Transverse colon (tissue), 4 donors: ENCODE measurements at regions not wholly inside any gene's neighbourhood (a gene's known extent, or its start where the extent isn't known, plus 50 kb on each side); places are given as distances from the start of the nearest gene placed in this dataset.

Experiments used
- DNase-seq: peaks from one replicate; pipeline ENCODE4 v3.0.0-alpha.2; 2019
- H3K27ac ChIP-seq, 4 donors: fragments of 200-600 bp; sonication (generic); 2 replicates each; pipeline ENCODE4 v1.5.1; 2016 to 2018; ENCODE audit warnings: inconsistent platforms in 4 of 4
- H3K27me3 ChIP-seq: fragments of 200-600 bp; sonication (generic); 2 replicates; pipeline ENCODE4 v1.5.1; 2017; ENCODE audit warnings: inconsistent platforms
- H3K36me3 ChIP-seq, 4 donors: fragments of 200-600 bp; sonication (generic); 2 replicates each; pipeline ENCODE4 v1.5.1; 2017 to 2019; ENCODE audit warnings: inconsistent platforms in 4 of 4
- H3K4me1 ChIP-seq, 4 donors: fragments of 200-600 bp; sonication (generic); 2 replicates each; pipeline ENCODE4 v1.5.1; 2017 to 2020; ENCODE audit warnings: inconsistent platforms in 4 of 4
- H3K4me3 ChIP-seq, 4 donors: fragments of 200-600 bp; sonication (generic); 1 replicate in 1 of 4; 2 replicates in 3 of 4; pipeline versions ENCODE4 v1.5.1 to v1.6.1; 2017 to 2019; ENCODE audit warnings: inconsistent platforms in 4 of 4
- H3K9me3 ChIP-seq, 2 donors: fragments of 200-600 bp; sonication (generic); 2 replicates each; pipeline ENCODE4 v1.5.1; 2017 to 2019; ENCODE audit warnings: inconsistent platforms in 2 of 2
- EP300 ChIP-seq: sonication (generic); formaldehyde crosslinking; IDR thresholded peaks from one replicate; pipeline ENCODE4 v1.6.1; 2017; ENCODE audit warnings: antibody characterized with exemption, low read depth
- POLR2A ChIP-seq: fragments of 450-650 bp; IDR thresholded peaks from one replicate; pipeline ENCODE4 v1.6.1; 2016; ENCODE audit warnings: antibody characterized with exemption, mild to moderate bottlenecking, moderate library complexity
- POLR2AphosphoS5 ChIP-seq, 3 donors: sonication (generic); formaldehyde crosslinking; IDR thresholded peaks; one replicate each; pipeline ENCODE4 v1.6.1; 2016; ENCODE audit warnings: antibody characterized with exemption in 3 of 3
- WGBS, 2 donors: methylation state at CpG; one replicate each; pipeline ENCODE4 v1.1.5; 2018; ENCODE audit warnings: low coverage in 1 of 2; 5-methylcytosine and 5-hydroxymethylcytosine counted together
- in situ Hi-C, 4 donors: fragments of 200-750 bp; cut with MboI; loops; one replicate each; pipeline versions ENCODE4 v1.15.0 to v1.15.1; 2017; ENCODE audit warnings: low sequenced_read_pairs in 3 of 4, low pct_ligation_motif_present in 1 of 4, low pct_unique_long_range_greater_than_20kb in 1 of 4
- intact Hi-C: fragments of 100-400 bp; cut with DNase I; formaldehyde crosslinking; loops from one replicate; pipeline ENCODE4 v1.15.1; 2023; ENCODE audit warnings: low total_unique reads
- TF ChIP-seq, protein P1 (sequence below), 5 experiments: fragments of 200-600 bp in 3 of 5; fragments of 450-650 bp in 2 of 5; sonication (generic) in 3 of 5; IDR thresholded peaks; 1 replicate in 2 of 5; 2 replicates in 3 of 5; pipeline ENCODE4 v1.5.1; 2016 to 2017; ENCODE audit warnings: antibody characterized with exemption in 5 of 5, inconsistent platforms in 3 of 5, mild to moderate bottlenecking in 2 of 5, moderate library complexity in 1 of 5

- Histone ChIP-seq H3K4me3 (no peak overlapping the region), H3K27ac (no peak overlapping the region), H3K27me3 (no peaks in the 10 kb centered on the region), H3K4me1 (peaks cover 0 to 17% (median 5%) of the 10 kb centered on the region in 4 donors), H3K36me3 (no peaks in the 10 kb centered on the region), H3K9me3 (no peaks in the 10 kb centered on the region)
- DNase-seq = no peak
- in situ Hi-C loops = no loop called here
- intact Hi-C loops = no loop called here
- WGBS, 2 donors = 73 to 80% methylated on average over 2 of the region's 2 CpGs
- TF ChIP-seq, protein P1, sequence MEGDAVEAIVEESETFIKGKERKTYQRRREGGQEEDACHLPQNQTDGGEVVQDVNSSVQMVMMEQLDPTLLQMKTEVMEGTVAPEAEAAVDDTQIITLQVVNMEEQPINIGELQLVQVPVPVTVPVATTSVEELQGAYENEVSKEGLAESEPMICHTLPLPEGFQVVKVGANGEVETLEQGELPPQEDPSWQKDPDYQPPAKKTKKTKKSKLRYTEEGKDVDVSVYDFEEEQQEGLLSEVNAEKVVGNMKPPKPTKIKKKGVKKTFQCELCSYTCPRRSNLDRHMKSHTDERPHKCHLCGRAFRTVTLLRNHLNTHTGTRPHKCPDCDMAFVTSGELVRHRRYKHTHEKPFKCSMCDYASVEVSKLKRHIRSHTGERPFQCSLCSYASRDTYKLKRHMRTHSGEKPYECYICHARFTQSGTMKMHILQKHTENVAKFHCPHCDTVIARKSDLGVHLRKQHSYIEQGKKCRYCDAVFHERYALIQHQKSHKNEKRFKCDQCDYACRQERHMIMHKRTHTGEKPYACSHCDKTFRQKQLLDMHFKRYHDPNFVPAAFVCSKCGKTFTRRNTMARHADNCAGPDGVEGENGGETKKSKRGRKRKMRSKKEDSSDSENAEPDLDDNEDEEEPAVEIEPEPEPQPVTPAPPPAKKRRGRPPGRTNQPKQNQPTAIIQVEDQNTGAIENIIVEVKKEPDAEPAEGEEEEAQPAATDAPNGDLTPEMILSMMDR (IDR thresholded peaks at IDR 0.05) = no peak
- TF ChIP-seq EP300 (no peak), POLR2AphosphoS5 (IDR thresholded peaks at IDR 0.05) (no peak), POLR2A (no peak)
Observed at GRCh38 chr6:113487489-113488058, 369.6 kb upstream of the MARCKS start.

DNA sequence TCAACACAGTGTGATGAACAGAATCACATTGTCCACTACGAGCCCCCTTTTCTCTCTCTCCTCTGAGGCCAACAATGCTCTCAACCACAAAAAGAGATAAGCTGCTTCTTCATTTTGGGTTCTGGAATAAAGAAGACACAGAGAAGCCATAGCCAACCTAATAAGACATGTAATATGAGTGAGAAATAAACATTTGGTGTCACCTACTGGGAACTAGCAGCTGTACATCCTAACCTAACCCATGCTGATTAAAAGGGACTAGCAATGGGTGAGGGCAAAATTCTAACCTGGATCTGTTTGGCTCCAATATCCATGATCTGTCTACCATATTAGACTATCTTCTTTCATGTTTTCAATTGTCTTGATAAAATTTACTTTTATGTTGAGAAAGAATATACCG is 369.1 kb upstream of the MARCKS start:
- in situ Hi-C loops (no loop called here), intact Hi-C loops (no loop called here)
- no peaks in the 10 kb centered on the region for H3K9me3 ChIP-seq
- no peak overlapping the region for H3K4me3 ChIP-seq
- WGBS, 2 donors = 94 to 96% methylated on average over 2 of the region's 2 CpGs
- no peak for DNase-seq
- no peaks in the 10 kb centered on the region for H3K27me3 ChIP-seq
- H3K36me3 ChIP-seq = no peaks in the 10 kb centered on the region
- no peak overlapping the region for H3K27ac ChIP-seq
- TF ChIP-seq POLR2A = no peak
- TF ChIP-seq EP300 = no peak
- TF ChIP-seq, protein P1 (IDR thresholded peaks at IDR 0.05) = no peak
- no peak for TF ChIP-seq POLR2AphosphoS5 (IDR thresholded peaks at IDR 0.05)
- H3K4me1 ChIP-seq = peaks cover 0 to 17% (median 5%) of the 10 kb centered on the region in 4 donors

- DNase-seq = no peak
Observed at GRCh38 chr6:113488812-113489685, 368.1 kb upstream of the MARCKS start.

More at GRCh38 chr6:113488812-113489685, 368.1 kb upstream of the MARCKS start:
- no peaks in the 10 kb centered on the region for H3K36me3 ChIP-seq
- H3K27me3 ChIP-seq = no peaks in the 10 kb centered on the region
- intact Hi-C loops (no loop called here), in situ Hi-C loops (no loop called here)
- H3K9me3 ChIP-seq = no peaks in the 10 kb centered on the region
- H3K4me1 ChIP-seq = peaks cover 0 to 17% (median 5%) of the 10 kb centered on the region in 4 donors
- WGBS, 2 donors = 50 to 62% methylated on average over 4 of the region's 4 CpGs
- H3K4me3 ChIP-seq = no peak overlapping the region
- TF ChIP-seq, protein P1 (IDR thresholded peaks at IDR 0.05) = peak in 1 of 5 experiments; percentile 9
- TF ChIP-seq EP300 (no peak), POLR2A (no peak), POLR2AphosphoS5 (IDR thresholded peaks at IDR 0.05) (no peak)
- no peak overlapping the region for H3K27ac ChIP-seq
